ENCODE measurements at regions not wholly inside any gene's neighbourhood (a gene's known extent, or its start where the extent isn't known, plus 50 kb on each side); places are given as distances from the start of the nearest gene placed in this dataset.

DNA sequence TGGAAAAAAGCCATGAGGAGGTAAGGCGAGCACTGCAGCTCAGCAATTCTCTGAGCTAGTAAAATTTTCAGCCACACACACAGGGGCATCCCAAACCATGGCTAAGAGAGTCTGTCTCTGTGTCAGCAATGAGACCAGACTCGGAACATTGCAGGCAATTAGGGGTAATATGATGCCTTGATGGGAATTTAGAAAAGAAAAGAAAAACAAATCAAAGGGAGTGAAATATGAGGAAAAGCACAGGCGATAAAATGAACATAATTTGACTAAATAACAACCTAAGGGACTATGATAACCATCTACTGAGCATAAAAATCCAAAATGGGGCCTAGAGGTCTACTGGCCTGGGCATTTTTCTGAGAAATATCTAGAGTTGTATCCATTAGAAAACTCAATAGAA lies 546.0 kb upstream of the PSMD7 start:
- TF ChIP-seq, protein P1, sequence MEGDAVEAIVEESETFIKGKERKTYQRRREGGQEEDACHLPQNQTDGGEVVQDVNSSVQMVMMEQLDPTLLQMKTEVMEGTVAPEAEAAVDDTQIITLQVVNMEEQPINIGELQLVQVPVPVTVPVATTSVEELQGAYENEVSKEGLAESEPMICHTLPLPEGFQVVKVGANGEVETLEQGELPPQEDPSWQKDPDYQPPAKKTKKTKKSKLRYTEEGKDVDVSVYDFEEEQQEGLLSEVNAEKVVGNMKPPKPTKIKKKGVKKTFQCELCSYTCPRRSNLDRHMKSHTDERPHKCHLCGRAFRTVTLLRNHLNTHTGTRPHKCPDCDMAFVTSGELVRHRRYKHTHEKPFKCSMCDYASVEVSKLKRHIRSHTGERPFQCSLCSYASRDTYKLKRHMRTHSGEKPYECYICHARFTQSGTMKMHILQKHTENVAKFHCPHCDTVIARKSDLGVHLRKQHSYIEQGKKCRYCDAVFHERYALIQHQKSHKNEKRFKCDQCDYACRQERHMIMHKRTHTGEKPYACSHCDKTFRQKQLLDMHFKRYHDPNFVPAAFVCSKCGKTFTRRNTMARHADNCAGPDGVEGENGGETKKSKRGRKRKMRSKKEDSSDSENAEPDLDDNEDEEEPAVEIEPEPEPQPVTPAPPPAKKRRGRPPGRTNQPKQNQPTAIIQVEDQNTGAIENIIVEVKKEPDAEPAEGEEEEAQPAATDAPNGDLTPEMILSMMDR (IDR thresholded peaks at IDR 0.05; ENCODE audit: poor library complexity): no peak
- no peak for TF ChIP-seq EZH2 (IDR thresholded peaks at IDR 0.05; ENCODE audit: borderline replicate concordance)
- TF ChIP-seq EZH2phosphoT487 (IDR thresholded peaks at IDR 0.05; ENCODE audit: low read depth, severe bottlenecking, unreplicated experiment): no peak
